Ectodermal cell (in vitro differentiated cells): ENCODE measurements at regions not wholly inside any gene's neighbourhood (a gene's known extent, or its start where the extent isn't known, plus 50 kb on each side); places are given as distances from the start of the nearest gene placed in this dataset.

Source experiments
- H3K27ac ChIP-seq: 2 replicates; pipeline ENCODE4 v1.7.0; 2013; ENCODE audit warnings: mild to moderate bottlenecking, low read depth, low read length; ENCODE audit not compliant: insufficient read depth, poor library complexity, severe bottlenecking
- H3K27me3 ChIP-seq: 2 replicates; pipeline ENCODE4 v1.7.0; 2013; ENCODE audit warnings: mild to moderate bottlenecking, low read length; ENCODE audit not compliant: insufficient read depth, control insufficient read depth, poor library complexity, severe bottlenecking
- H3K36me3 ChIP-seq: one replicate; pipeline ENCODE4 v1.7.0; 2013; ENCODE audit warnings: low read length; ENCODE audit not compliant: control insufficient read depth, insufficient read depth
- H3K4me1 ChIP-seq: one replicate; pipeline ENCODE4 v1.7.0; 2013; ENCODE audit warnings: low read length; ENCODE audit not compliant: control insufficient read depth, insufficient read depth
- H3K4me3 ChIP-seq: 2 replicates; pipeline ENCODE4 v1.7.0; 2013; ENCODE audit warnings: low read depth, low read length, control low read depth; ENCODE audit not compliant: insufficient read depth
- H3K9me3 ChIP-seq: 2 replicates; pipeline ENCODE4 v1.7.0; 2013; ENCODE audit warnings: mild to moderate bottlenecking, low read length, moderate library complexity; ENCODE audit not compliant: control insufficient read depth
- WGBS, 2 experiments: methylation state at CpG; one replicate each; pipeline ENCODE4 v1.1.7; 2013; ENCODE audit warnings: missing lambda C conversion rate in 2 of 2; 5-methylcytosine and 5-hydroxymethylcytosine counted together

DNA sequence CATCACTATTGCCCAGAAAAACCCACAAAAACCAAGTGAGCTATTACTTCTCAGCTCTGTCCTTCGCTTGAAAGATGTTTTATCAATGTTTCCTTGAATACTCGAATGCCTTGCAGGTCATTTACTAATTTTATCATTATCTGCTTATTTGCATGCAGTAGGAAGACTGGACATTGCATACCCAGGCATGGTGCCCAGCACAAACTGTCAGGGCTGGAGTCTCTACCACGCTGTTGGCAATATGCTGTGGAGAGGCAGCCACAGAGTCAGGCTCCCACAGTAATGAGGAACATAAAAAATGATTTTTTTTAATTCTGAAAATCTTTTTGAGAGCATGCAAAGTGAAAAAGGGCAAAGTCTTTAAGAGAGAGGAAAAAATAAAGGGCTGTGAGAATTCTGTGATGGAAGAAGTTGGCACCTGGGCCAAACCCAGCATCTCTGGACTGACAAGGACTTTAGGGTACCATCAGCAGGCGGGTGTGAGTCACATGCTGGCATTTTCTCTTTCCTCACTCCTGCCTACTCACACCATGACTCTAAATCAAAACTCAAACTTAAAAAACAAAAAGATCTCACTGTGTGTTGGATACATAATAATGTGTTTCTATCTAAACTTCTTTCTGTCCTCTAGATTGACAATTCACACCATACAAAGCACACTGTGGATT lies 709.8 kb upstream of the FANCL start:
- 91 to 93% methylated on average over 4 of the region's 4 CpGs for WGBS, 2 experiments

GRCh38 chr2:58939388-58939787 lies 698.3 kb upstream of the FANCL start:
- no peaks in the 10 kb centered on the region for H3K36me3 ChIP-seq
- H3K27ac ChIP-seq = no peak overlapping the region
- H3K9me3 ChIP-seq = no peaks in the 10 kb centered on the region
- no peak overlapping the region for H3K4me3 ChIP-seq
- no peaks in the 10 kb centered on the region for H3K4me1 ChIP-seq
- H3K27me3 ChIP-seq = no peaks in the 10 kb centered on the region

More for the DNA sequence above, 709.8 kb upstream of the FANCL start:
- H3K4me1 ChIP-seq = peaks cover 4% of the 10 kb centered on the region
- no peaks in the 10 kb centered on the region for H3K9me3 ChIP-seq
- H3K27ac ChIP-seq = no peak overlapping the region
- no peak overlapping the region for H3K4me3 ChIP-seq
- no peaks in the 10 kb centered on the region for H3K36me3 ChIP-seq
- H3K27me3 ChIP-seq = no peaks in the 10 kb centered on the region

DNA sequence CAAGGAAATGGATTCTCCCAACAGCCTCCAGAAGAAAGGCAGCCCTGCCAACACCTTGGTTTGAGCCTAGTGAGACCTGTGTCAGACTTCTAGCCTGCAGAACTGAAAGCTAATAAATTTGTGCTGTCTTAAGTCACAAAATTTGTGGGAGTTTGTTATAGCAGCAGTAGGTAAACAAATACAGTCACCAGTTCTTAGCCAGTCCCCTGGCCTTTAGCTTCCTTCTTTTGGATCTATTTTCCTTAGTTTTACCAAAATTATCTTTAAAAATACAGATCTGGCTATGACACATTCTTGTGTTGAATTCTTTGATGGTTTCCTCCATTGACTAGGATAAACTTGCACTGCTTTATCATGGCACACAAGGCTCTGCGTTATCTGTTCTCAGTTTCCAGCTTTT lies 697.9 kb upstream of the FANCL start:
- Histone ChIP-seq H3K27ac (no peak overlapping the region), H3K4me1 (no peaks in the 10 kb centered on the region), H3K4me3 (no peak overlapping the region), H3K9me3 (no peaks in the 10 kb centered on the region), H3K36me3 (no peaks in the 10 kb centered on the region), H3K27me3 (no peaks in the 10 kb centered on the region)
- 85 to 91% methylated on average over 1 of the region's 1 CpG for WGBS, 2 experiments

DNA sequence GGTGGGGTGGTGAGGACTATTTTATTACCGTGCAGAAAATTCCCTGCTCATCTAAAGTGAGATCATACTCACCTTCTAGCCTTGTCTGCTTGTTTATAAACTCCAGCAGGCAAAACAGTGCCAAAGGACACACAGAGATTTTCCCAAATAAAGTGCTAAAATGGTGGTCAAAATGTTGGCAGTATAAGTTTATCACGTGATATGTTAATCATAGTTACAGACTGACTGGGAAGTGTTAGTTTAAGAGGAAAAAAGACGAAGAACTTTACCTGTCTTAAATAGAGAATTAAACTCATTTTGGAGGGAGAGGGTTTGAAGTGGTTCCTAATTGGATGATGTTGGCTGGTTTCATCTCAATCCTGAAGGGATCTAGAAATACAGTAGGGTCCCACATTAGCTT lies 691.7 kb upstream of the FANCL start:
- Histone ChIP-seq H3K4me3 (no peak overlapping the region), H3K27ac (no peak overlapping the region), H3K27me3 (no peaks in the 10 kb centered on the region), H3K4me1 (no peaks in the 10 kb centered on the region), H3K9me3 (no peaks in the 10 kb centered on the region), H3K36me3 (no peaks in the 10 kb centered on the region)
- 97 to 99% methylated on average over 3 of the region's 3 CpGs for WGBS, 2 experiments

GRCh38 chr2:58930537-58930936 lies 689.4 kb upstream of the FANCL start:
- H3K27me3 ChIP-seq = no peaks in the 10 kb centered on the region
- H3K4me3 ChIP-seq = no peak overlapping the region
- WGBS, 2 experiments = 90 to 92% methylated on average over 5 of the region's 5 CpGs
- H3K4me1 ChIP-seq = no peaks in the 10 kb centered on the region
- no peaks in the 10 kb centered on the region for H3K9me3 ChIP-seq
- H3K27ac ChIP-seq = no peak overlapping the region
- no peaks in the 10 kb centered on the region for H3K36me3 ChIP-seq

DNA sequence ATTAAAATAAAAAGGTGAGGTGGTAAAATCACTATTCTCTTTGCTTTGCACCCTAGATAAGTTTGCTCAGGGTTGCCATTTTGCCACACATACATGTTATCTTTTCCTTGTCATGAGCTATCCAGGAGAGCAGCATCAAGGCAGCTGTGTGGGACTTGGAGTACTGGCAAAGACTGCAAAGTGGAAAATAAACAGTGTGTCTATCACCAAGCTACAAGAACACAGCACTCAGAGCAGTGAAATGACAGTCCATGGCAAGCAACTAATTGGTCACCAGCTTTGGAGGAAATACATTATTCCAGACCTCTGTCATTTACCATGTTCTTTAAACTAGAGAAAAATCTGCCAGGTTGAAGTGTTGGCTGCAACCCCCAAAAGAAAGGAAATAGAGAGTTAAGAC lies 687.8 kb upstream of the FANCL start:
- H3K4me1 ChIP-seq = no peaks in the 10 kb centered on the region
- H3K36me3 ChIP-seq = no peaks in the 10 kb centered on the region
- no peaks in the 10 kb centered on the region for H3K27me3 ChIP-seq
- no peaks in the 10 kb centered on the region for H3K9me3 ChIP-seq
- no peak overlapping the region for H3K27ac ChIP-seq
- no peak overlapping the region for H3K4me3 ChIP-seq

DNA sequence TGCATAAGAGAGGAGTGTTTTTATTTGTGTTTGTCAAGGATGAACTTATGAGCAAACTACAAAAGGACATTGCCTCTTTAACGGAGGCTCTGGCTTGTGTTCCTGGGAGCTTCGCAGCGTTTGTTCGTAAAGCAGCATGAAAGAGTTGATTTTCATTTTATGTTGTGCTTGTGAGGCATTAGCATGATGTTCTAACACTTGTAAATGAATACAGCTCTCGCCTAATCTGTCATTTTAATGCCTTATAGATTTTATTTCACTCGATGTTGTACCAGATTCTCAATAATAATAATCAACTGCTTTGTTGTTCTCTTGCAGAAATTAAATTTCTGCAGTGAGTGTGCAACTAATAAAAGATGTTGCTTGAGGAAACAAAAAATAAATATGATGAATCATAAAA lies 687.3 kb upstream of the FANCL start:
- no peaks in the 10 kb centered on the region for H3K36me3 ChIP-seq
- no peaks in the 10 kb centered on the region for H3K27me3 ChIP-seq
- H3K4me3 ChIP-seq = no peak overlapping the region
- no peaks in the 10 kb centered on the region for H3K4me1 ChIP-seq
- no peaks in the 10 kb centered on the region for H3K9me3 ChIP-seq
- WGBS, 2 experiments = 75 to 79% methylated on average over 4 to 6 of the region's 6 CpGs
- no peak overlapping the region for H3K27ac ChIP-seq

DNA sequence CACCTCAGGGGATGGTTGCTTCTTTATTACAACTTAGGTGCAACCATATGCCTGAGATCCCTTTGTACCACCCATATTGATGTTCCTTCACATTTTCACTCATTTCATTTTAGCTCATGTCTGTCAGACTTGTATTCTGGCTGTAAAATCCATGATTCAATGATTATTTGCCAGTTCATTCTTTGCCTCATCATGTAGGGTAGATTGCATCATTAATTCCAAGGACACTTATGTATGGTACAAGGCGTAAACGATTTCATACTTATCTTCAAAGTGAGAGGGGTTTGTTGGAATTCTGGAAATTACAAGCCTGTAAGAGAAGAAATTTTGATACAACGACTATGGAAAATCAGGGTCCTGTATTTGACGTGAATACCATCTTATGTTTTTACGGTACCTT lies 685.0 kb upstream of the FANCL start:
- Histone ChIP-seq H3K27ac (no peak overlapping the region), H3K36me3 (no peaks in the 10 kb centered on the region), H3K27me3 (no peaks in the 10 kb centered on the region), H3K9me3 (no peaks in the 10 kb centered on the region), H3K4me3 (no peak overlapping the region), H3K4me1 (no peaks in the 10 kb centered on the region)
- 94 to 98% methylated on average over 5 of the region's 5 CpGs for WGBS, 2 experiments

GRCh38 chr2:58925676-58926081 lies 684.6 kb upstream of the FANCL start:
- WGBS, 2 experiments = 94 to 98% methylated on average over 4 of the region's 4 CpGs
- Histone ChIP-seq H3K27ac (no peak overlapping the region), H3K4me1 (no peaks in the 10 kb centered on the region), H3K36me3 (no peaks in the 10 kb centered on the region), H3K27me3 (no peaks in the 10 kb centered on the region), H3K4me3 (no peak overlapping the region), H3K9me3 (no peaks in the 10 kb centered on the region)

DNA sequence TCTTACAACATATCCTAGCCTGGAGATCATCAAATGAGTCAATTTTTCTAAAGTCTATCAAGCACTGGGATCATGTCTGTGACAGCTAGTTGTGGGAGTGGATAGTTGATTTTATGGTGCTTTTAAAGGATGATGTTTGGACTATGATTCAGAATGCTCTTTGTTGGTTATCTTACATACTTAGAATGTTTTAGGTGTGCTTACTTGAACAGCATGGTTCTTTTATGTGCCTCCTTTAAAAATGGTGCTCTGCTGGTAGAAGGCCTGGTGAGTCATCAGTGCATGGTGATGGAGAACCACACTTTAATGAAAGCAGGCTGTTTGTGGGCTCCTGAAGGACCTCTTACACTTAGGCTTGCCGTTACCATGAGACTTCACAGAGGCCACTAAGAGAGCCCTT lies 682.7 kb upstream of the FANCL start:
- Histone ChIP-seq H3K9me3 (no peaks in the 10 kb centered on the region), H3K4me1 (no peaks in the 10 kb centered on the region), H3K4me3 (no peak overlapping the region), H3K27ac (no peak overlapping the region), H3K27me3 (no peaks in the 10 kb centered on the region), H3K36me3 (no peaks in the 10 kb centered on the region)
- WGBS, 2 experiments = 60 to 94% methylated on average over 1 of the region's 1 CpG

DNA sequence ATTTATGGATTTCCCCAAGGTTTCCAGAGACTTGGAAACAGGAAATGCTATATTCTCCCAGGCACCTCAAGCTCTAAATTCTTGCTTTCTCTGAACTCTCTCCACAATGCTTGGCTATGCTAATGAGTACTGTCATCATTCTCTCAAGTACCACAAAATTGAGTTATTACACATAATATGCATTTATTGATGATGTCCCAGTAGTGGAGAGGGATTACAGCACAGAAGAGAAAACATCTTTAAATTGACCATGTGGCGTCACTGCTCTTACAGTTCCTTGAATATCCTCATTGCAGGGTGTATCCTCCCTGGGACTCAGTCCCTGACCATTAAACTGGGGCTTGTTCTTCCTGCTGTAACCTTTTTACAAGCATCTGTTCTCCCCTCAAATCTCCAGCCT lies 681.1 kb upstream of the FANCL start:
- no peaks in the 10 kb centered on the region for H3K9me3 ChIP-seq
- no peak overlapping the region for H3K4me3 ChIP-seq
- WGBS, 2 experiments = 83 to 92% methylated on average over 1 of the region's 1 CpG
- H3K4me1 ChIP-seq = peaks cover 10% of the 10 kb centered on the region
- H3K27ac ChIP-seq = no peak overlapping the region
- H3K27me3 ChIP-seq = no peaks in the 10 kb centered on the region
- H3K36me3 ChIP-seq = no peaks in the 10 kb centered on the region
